ENCODE measurements at regions not wholly inside any gene's neighbourhood (a gene's known extent, or its start where the extent isn't known, plus 50 kb on each side); places are given as distances from the start of the nearest gene placed in this dataset.

- Histone ChIP-seq H3K27me3 (ENCODE audit: insufficient read depth, low read length) (no peaks in the 10 kb centered on the region), H3K9me3 (ENCODE audit: control insufficient read depth in 1 of 2, insufficient read depth in 1 of 2, low read depth in 1 of 2, low read length in 2 of 2) (no peaks in the 10 kb centered on the region; a peak in 1 of 4 replicates), H4K20me1 (ENCODE audit: insufficient read depth) (no peaks in the 10 kb centered on the region), H3K36me3 (ENCODE audit: control insufficient read depth in 1 of 2, insufficient read depth in 2 of 2, low read length in 2 of 2) (no peaks in the 10 kb centered on the region), H3K4me3 (replicated peaks in 1 of 2; ENCODE audit: low read depth in 1 of 2, low read length in 2 of 2) (no peak overlapping the region), H3K79me2 (ENCODE audit: insufficient read depth, low read length) (no peaks in the 10 kb centered on the region), H3K4me1 (ENCODE audit: control insufficient read depth in 1 of 2, insufficient read depth in 2 of 2, low read length in 2 of 2) (no peaks in the 10 kb centered on the region), H3K27ac (ENCODE audit: low read depth, low read length) (no peak overlapping the region), H3K9ac (ENCODE audit: low read length) (no peak overlapping the region), H3K9me2 (ENCODE audit: insufficient read depth) (no peaks in the 10 kb centered on the region), H3K4me2 (ENCODE audit: low read length) (no peak overlapping the region), H2AFZ (ENCODE audit: low read depth, low read length, poor library complexity, severe bottlenecking) (no peak overlapping the region)
- intact Hi-C loops (cut with micrococcal nuclease): no loop called here
- ATAC-seq: no peak
- DNase-seq (ENCODE audit: low read depth, low spot score): no peak
- ChIA-PET CTCF (no interaction called here), RAD21 (ENCODE audit: low non-redundant PET in 1 of 2, low total read pairs in 2 of 2, uncharacterized antibody in 2 of 2, unreplicated experiment in 2 of 2) (no interaction called here), POLR2A (no interaction called here)
- TF ChIP-seq ATF3 (IDR thresholded peaks at IDR 0.05): no peak
- no peak for TF ChIP-seq POLR2A (IDR thresholded peaks at IDR 0.05; ENCODE audit: borderline replicate concordance, extremely low read depth, insufficient read depth, insufficient read length)
- BruUV-seq (replicated peaks): no TSS peak
Measured at GRCh38 chr13:108087810-108088209, 127.5 kb downstream of the LIG4 start.

GRCh38 chr13:108086678-108087077 is 128.7 kb downstream of the LIG4 start:
- H3K4me3 ChIP-seq (replicated peaks in 1 of 2; ENCODE audit: low read depth in 1 of 2, low read length in 2 of 2): no peak overlapping the region
- no peaks in the 10 kb centered on the region for H3K79me2 ChIP-seq (ENCODE audit: insufficient read depth, low read length)
- intact Hi-C loops (cut with micrococcal nuclease): loop anchor here (1.0 kb wide), 1 partner anchor 875 kb away; no protein-coding TSS in a partner anchor
- H2AFZ ChIP-seq (ENCODE audit: low read depth, low read length, poor library complexity, severe bottlenecking): no peak overlapping the region
- ATAC-seq: no peak
- no peak for DNase-seq (ENCODE audit: low read depth, low spot score)
- no peaks in the 10 kb centered on the region; a peak in 1 of 4 replicates for H3K9me3 ChIP-seq (ENCODE audit: control insufficient read depth in 1 of 2, insufficient read depth in 1 of 2, low read depth in 1 of 2, low read length in 2 of 2)
- no TSS peak for BruUV-seq (replicated peaks)
- H3K36me3 ChIP-seq (ENCODE audit: control insufficient read depth in 1 of 2, insufficient read depth in 2 of 2, low read length in 2 of 2): no peaks in the 10 kb centered on the region
- RAD21 ChIA-PET (ENCODE audit: low non-redundant PET in 1 of 2, low total read pairs in 2 of 2, uncharacterized antibody in 2 of 2, unreplicated experiment in 2 of 2): no interaction called here
- H3K9me2 ChIP-seq (ENCODE audit: insufficient read depth): no peaks in the 10 kb centered on the region
- no peaks in the 10 kb centered on the region for H4K20me1 ChIP-seq (ENCODE audit: insufficient read depth)
- H3K4me1 ChIP-seq (ENCODE audit: control insufficient read depth in 1 of 2, insufficient read depth in 2 of 2, low read length in 2 of 2): no peaks in the 10 kb centered on the region
- POLR2A ChIA-PET: no interaction called here
- CTCF ChIA-PET: no interaction called here
- H3K9ac ChIP-seq (ENCODE audit: low read length): no peak overlapping the region
- no peak overlapping the region for H3K4me2 ChIP-seq (ENCODE audit: low read length)
- no peaks in the 10 kb centered on the region for H3K27me3 ChIP-seq (ENCODE audit: insufficient read depth, low read length)
- no peak overlapping the region for H3K27ac ChIP-seq (ENCODE audit: low read depth, low read length)
- TF ChIP-seq EGR1 (IDR thresholded peaks at IDR 0.05; ENCODE audit: low read depth) (no peak), CBX3 (IDR thresholded peaks at IDR 0.05; ENCODE audit: low read depth) (no peak), YY1 (IDR thresholded peaks at IDR 0.05; ENCODE audit: extremely low read depth, insufficient replicate concordance, low read depth, low read length) (no peak), SRF (IDR thresholded peaks at IDR 0.05; ENCODE audit: low read depth) (no peak), REST (IDR thresholded peaks at IDR 0.05; ENCODE audit: low read depth) (no peak), MAX (IDR thresholded peaks at IDR 0.05) (no peak), ELF1 (IDR thresholded peaks at IDR 0.05; ENCODE audit: borderline replicate concordance, low read depth) (no peak), EZH2 (IDR thresholded peaks at IDR 0.05) (no peak), CEBPB (IDR thresholded peaks at IDR 0.05; ENCODE audit: low read depth) (no peak), SP1 (IDR thresholded peaks at IDR 0.05; ENCODE audit: low read depth) (no peak), POLR2A (IDR thresholded peaks at IDR 0.05; ENCODE audit: borderline replicate concordance, extremely low read depth, insufficient read depth, insufficient read length) (no peak), TCF7L2 (IDR thresholded peaks at IDR 0.05; ENCODE audit: borderline replicate concordance, extremely low read depth, insufficient read depth, insufficient read length) (no peak), ZFX (IDR thresholded peaks at IDR 0.05) (no peak), RAD21 (IDR thresholded peaks at IDR 0.05; ENCODE audit: low read depth) (no peak), ZBTB33 (IDR thresholded peaks at IDR 0.05; ENCODE audit: extremely low read depth, insufficient replicate concordance, low read length) (no peak), ATF3 (IDR thresholded peaks at IDR 0.05) (no peak)
